ENCODE measurements at regions not wholly inside any gene's neighbourhood (a gene's known extent, or its start where the extent isn't known, plus 50 kb on each side); places are given as distances from the start of the nearest gene placed in this dataset.

GRCh38 chr11:29844031-29844430 is 172.8 kb downstream of the KCNA4 start:
- Histone ChIP-seq H3K9me3 (ENCODE audit: control insufficient read depth, insufficient read depth, low read depth, low read length) (no peaks in the 10 kb centered on the region), H3K4me1 (ENCODE audit: control insufficient read depth, insufficient read depth, low read length) (no peaks in the 10 kb centered on the region), H3K36me3 (ENCODE audit: control insufficient read depth, insufficient read depth, low read length) (no peaks in the 10 kb centered on the region), H3K27ac (ENCODE audit: low read length) (no peak overlapping the region), H3K27me3 (ENCODE audit: control insufficient read depth, insufficient read depth, low read length) (no peaks in the 10 kb centered on the region), H3K4me3 (ENCODE audit: low read depth in 2 of 2, low read length in 2 of 2) (no peak overlapping the region)
- ATAC-seq = no peak
- ChIA-PET POLR2A (no interaction called here), CTCF (no interaction called here)
- no TSS peak for BruUV-seq (replicated peaks)
- DNase-seq (ENCODE audit: low read depth, low spot score) = no peak
- in situ Hi-C loops (cut with HindIII; ENCODE audit: low pct_unique_long_range_greater_than_20kb, low sequenced_read_pairs) (no loop called here), intact Hi-C loops (cut with micrococcal nuclease; ENCODE audit: unreplicated experiment) (no loop called here)
- no peak for TF ChIP-seq SIN3A (IDR thresholded peaks at IDR 0.05; ENCODE audit: borderline replicate concordance, insufficient read depth, low read depth, low read length)
- TF ChIP-seq, protein P1, sequence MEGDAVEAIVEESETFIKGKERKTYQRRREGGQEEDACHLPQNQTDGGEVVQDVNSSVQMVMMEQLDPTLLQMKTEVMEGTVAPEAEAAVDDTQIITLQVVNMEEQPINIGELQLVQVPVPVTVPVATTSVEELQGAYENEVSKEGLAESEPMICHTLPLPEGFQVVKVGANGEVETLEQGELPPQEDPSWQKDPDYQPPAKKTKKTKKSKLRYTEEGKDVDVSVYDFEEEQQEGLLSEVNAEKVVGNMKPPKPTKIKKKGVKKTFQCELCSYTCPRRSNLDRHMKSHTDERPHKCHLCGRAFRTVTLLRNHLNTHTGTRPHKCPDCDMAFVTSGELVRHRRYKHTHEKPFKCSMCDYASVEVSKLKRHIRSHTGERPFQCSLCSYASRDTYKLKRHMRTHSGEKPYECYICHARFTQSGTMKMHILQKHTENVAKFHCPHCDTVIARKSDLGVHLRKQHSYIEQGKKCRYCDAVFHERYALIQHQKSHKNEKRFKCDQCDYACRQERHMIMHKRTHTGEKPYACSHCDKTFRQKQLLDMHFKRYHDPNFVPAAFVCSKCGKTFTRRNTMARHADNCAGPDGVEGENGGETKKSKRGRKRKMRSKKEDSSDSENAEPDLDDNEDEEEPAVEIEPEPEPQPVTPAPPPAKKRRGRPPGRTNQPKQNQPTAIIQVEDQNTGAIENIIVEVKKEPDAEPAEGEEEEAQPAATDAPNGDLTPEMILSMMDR (IDR thresholded peaks at IDR 0.05) = no peak
- no peak for TF ChIP-seq POLR2AphosphoS5 (IDR thresholded peaks at IDR 0.05; ENCODE audit: low read depth, low read length)
- no peak for TF ChIP-seq REST (IDR thresholded peaks at IDR 0.05; ENCODE audit: insufficient read depth in 1 of 2, low read depth in 2 of 2, low read length in 1 of 2)
- no peak for TF ChIP-seq TCF7L2 (IDR thresholded peaks at IDR 0.05; ENCODE audit: low read depth, low read length)

- Histone ChIP-seq H3K27ac (ENCODE audit: low read length) (no peak overlapping the region), H3K27me3 (ENCODE audit: control insufficient read depth, insufficient read depth, low read length) (no peaks in the 10 kb centered on the region), H3K9me3 (ENCODE audit: control insufficient read depth, insufficient read depth, low read depth, low read length) (no peaks in the 10 kb centered on the region), H3K4me1 (ENCODE audit: control insufficient read depth, insufficient read depth, low read length) (no peaks in the 10 kb centered on the region), H3K36me3 (ENCODE audit: control insufficient read depth, insufficient read depth, low read length) (no peaks in the 10 kb centered on the region), H3K4me3 (ENCODE audit: low read depth in 2 of 2, low read length in 2 of 2) (no peak overlapping the region)
- no TSS peak for BruUV-seq (replicated peaks)
- ATAC-seq = no peak
- no peak for TF ChIP-seq POLR2AphosphoS5 (IDR thresholded peaks at IDR 0.05; ENCODE audit: low read depth, low read length)
- TF ChIP-seq REST (IDR thresholded peaks at IDR 0.05; ENCODE audit: insufficient read depth in 1 of 2, low read depth in 2 of 2, low read length in 1 of 2) = no peak
- TF ChIP-seq TCF7L2 (IDR thresholded peaks at IDR 0.05; ENCODE audit: low read depth, low read length) = no peak
- TF ChIP-seq, protein P1 (IDR thresholded peaks at IDR 0.05) = no peak
- TF ChIP-seq SIN3A (IDR thresholded peaks at IDR 0.05; ENCODE audit: borderline replicate concordance, insufficient read depth, low read depth, low read length) = no peak
- CTCF ChIA-PET = no interaction called here
- in situ Hi-C loops (cut with HindIII; ENCODE audit: low pct_unique_long_range_greater_than_20kb, low sequenced_read_pairs) (no loop called here), intact Hi-C loops (cut with micrococcal nuclease; ENCODE audit: unreplicated experiment) (no loop called here)
- POLR2A ChIA-PET = no interaction called here
- DNase-seq (ENCODE audit: low read depth, low spot score) = no peak
Observed at GRCh38 chr11:29842061-29842460, 174.8 kb downstream of the KCNA4 start.
